ENCODE measurements at regions not wholly inside any gene's neighbourhood (a gene's known extent, or its start where the extent isn't known, plus 50 kb on each side); places are given as distances from the start of the nearest gene placed in this dataset.

DNA sequence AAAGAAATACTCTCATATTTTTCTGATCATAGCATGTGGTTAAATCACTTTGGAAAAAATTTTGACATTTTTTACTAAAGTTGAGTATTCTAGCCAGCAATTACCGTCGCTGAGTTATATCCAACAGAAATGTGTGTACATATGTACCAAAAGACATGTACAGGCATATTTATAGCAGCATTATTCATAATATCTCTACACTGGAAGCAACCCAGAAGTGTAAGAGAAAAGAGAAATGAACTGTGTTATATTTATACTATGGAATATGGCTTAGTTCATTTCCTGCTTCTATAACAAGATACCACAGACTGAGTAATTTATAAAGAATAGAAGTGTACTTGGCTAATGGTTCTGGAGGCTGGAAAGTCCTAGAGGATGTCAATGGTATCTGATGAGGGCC is 474.0 kb upstream of the GJE1 start:
- no peak for DNase-seq (ENCODE audit: low read depth)
- TF ChIP-seq CTCF (IDR thresholded peaks at IDR 0.05; ENCODE audit: low read depth, low read length, missing control alignments) = no peak
- no peak overlapping the region for H3K4me3 ChIP-seq (ENCODE audit: low read depth, low read length)
- in situ Hi-C loops (cut with HindIII; ENCODE audit: low sequenced_read_pairs) = no loop called here

DNA sequence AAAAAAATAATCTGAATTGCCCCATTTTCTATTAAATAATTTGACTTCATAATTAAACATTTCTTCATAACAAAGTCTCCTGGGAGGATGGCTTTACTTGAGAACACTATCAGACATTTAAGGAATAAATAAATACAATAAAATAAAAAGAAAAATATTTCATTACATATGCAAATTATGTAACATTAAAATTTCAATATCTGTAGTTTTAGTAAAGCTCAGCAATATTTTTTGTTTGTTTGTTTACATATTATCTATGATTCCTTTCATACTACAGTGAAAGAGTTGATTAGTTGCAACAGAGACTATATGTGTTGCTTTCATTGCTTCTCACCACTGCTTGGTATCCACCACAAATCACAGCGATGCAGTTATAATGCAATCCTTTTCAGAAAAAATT is 474.9 kb upstream of the GJE1 start:
- DNase-seq (ENCODE audit: low read depth) = no peak
- no peak for TF ChIP-seq CTCF (IDR thresholded peaks at IDR 0.05; ENCODE audit: low read depth, low read length, missing control alignments)
- in situ Hi-C loops (cut with HindIII; ENCODE audit: low sequenced_read_pairs) = no loop called here
- H3K4me3 ChIP-seq (ENCODE audit: low read depth, low read length) = no peak overlapping the region

DNA sequence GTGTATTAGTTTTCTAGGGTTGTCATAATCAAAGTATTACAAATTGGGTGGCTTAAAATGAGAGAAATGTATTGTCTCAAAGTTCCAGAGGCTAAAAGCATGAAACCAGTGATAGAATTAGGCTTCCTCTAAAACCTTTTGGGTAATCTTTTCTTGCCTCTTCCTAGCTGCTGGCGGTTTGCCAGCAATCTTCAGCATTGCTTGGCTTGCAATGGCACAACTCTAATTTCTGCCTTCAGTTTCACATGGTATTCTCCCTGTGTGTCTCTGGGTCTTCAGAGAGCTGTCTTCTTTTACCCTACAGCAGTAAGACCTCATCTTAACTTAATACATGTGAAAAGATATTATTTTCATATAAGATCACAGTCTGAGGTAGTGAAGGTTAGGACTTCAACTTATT is 479.1 kb upstream of the GJE1 start:
- in situ Hi-C loops (cut with HindIII; ENCODE audit: low sequenced_read_pairs) = no loop called here
- no peak overlapping the region for H3K4me3 ChIP-seq (ENCODE audit: low read depth, low read length)
- TF ChIP-seq CTCF (IDR thresholded peaks at IDR 0.05; ENCODE audit: low read depth, low read length, missing control alignments) = no peak
- no peak for DNase-seq (ENCODE audit: low read depth)

- no peak for TF ChIP-seq CTCF (IDR thresholded peaks at IDR 0.05; ENCODE audit: low read depth, low read length, missing control alignments)
- H3K4me3 ChIP-seq (ENCODE audit: low read depth, low read length) = no peak overlapping the region
- no peak for DNase-seq (ENCODE audit: low read depth)
- in situ Hi-C loops (cut with HindIII; ENCODE audit: low sequenced_read_pairs) = no loop called here
Observed at GRCh38 chr6:141641951-141642350, 490.8 kb upstream of the GJE1 start.

GRCh38 chr6:141641406-141641805 is 491.3 kb upstream of the GJE1 start:
- in situ Hi-C loops (cut with HindIII; ENCODE audit: low sequenced_read_pairs) = no loop called here
- no peak for DNase-seq (ENCODE audit: low read depth)
- no peak for TF ChIP-seq CTCF (IDR thresholded peaks at IDR 0.05; ENCODE audit: low read depth, low read length, missing control alignments)
- no peak overlapping the region for H3K4me3 ChIP-seq (ENCODE audit: low read depth, low read length)

GRCh38 chr6:141635621-141636020 is 497.1 kb upstream of the GJE1 start:
- no peak for TF ChIP-seq CTCF (IDR thresholded peaks at IDR 0.05; ENCODE audit: low read depth, low read length, missing control alignments)
- DNase-seq (ENCODE audit: low read depth) = no peak
- in situ Hi-C loops (cut with HindIII; ENCODE audit: low sequenced_read_pairs) = no loop called here
- H3K4me3 ChIP-seq (ENCODE audit: low read depth, low read length) = no peak overlapping the region

DNA sequence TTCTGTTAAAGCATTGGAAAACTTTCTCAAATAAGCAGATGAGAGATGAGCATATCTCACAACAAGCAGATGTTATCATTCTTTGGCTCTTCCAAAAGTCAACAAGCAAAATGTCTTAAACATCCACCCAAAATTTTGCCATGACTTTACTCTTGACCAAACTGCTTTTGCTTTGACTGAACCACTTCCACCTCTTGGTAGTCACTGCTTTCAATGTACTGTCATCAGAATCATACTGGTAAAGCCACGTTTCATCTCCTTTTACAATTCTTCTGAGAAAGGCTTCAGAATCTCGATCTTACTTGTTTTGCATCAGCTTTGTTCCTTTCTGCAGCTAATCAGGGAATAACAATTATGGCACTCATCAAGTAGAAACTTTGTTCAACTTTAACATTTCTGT is 498.5 kb upstream of the GJE1 start:
- TF ChIP-seq CTCF (IDR thresholded peaks at IDR 0.05; ENCODE audit: low read depth, low read length, missing control alignments) = no peak
- H3K4me3 ChIP-seq (ENCODE audit: low read depth, low read length) = no peak overlapping the region
- in situ Hi-C loops (cut with HindIII; ENCODE audit: low sequenced_read_pairs) = no loop called here

More for the DNA sequence above, 498.5 kb upstream of the GJE1 start:
- no peak for DNase-seq (ENCODE audit: low read depth)
